SK-N-MC (cell line): ENCODE measurements at regions not wholly inside any gene's neighbourhood (a gene's known extent, or its start where the extent isn't known, plus 50 kb on each side); places are given as distances from the start of the nearest gene placed in this dataset.
"Not testable (repeated sequence)": the region's sequence is repeated elsewhere in the genome, so short reads cannot be mapped to it uniquely, and the experiment has no call there.

Source experiments
- DNase-seq: peaks from one replicate; pipeline ENCODE4 v3.0.0-alpha.2; 2011; ENCODE audit warnings: low read depth, low spot score
- H3K27ac ChIP-seq: fragments of 200-600 bp; sonication (generic); 2 replicates; pipeline ENCODE4 v1.5.1; 2016; ENCODE audit warnings: mixed run types
- H3K36me3 ChIP-seq: fragments of 200-600 bp; sonication (generic); 2 replicates; pipeline ENCODE4 v1.6.1; 2017; ENCODE audit warnings: antibody characterized with exemption, low read length, mixed read lengths; ENCODE audit not compliant: insufficient read depth
- H3K4me3 ChIP-seq: fragments of 200-600 bp; sonication (generic); 2 replicates; pipeline ENCODE4 v1.5.1; 2016
- H3K9ac ChIP-seq: fragments of 200-600 bp; sonication (generic); 2 replicates; pipeline ENCODE4 v1.8.0; 2017; ENCODE audit warnings: mixed run types, mixed read lengths; ENCODE audit not compliant: insufficient read length
- H3K9me3 ChIP-seq: fragments of 200-600 bp; sonication (generic); 2 replicates; pipeline ENCODE4 v1.6.1; 2017; ENCODE audit warnings: low read depth, mild to moderate bottlenecking, antibody characterized with exemption, low read length, moderate library complexity, mixed read lengths
- EZH2 ChIP-seq: fragments of 200-600 bp; sonication (generic); IDR thresholded peaks from one replicate; pipeline ENCODE4 v1.6.1; 2017; ENCODE audit warnings: antibody characterized with exemption
- FOXP2 ChIP-seq: optimal IDR thresholded peaks from 2 replicates; pipeline ENCODE3; 2011; ENCODE audit warnings: mild to moderate bottlenecking, moderate library complexity; ENCODE audit not compliant: insufficient read depth; ENCODE audit errors: extremely low read length, control extremely low read depth
- POLR2AphosphoS5 ChIP-seq: IDR thresholded peaks from 2 replicates; pipeline ENCODE4 v1.6.1; 2012; ENCODE audit warnings: mild to moderate bottlenecking, low read depth, low read length, borderline replicate concordance

GRCh38 chr12:91483471-91483985 lies 300.9 kb upstream of the DCN start:
- no peak for TF ChIP-seq POLR2AphosphoS5
- no peak for TF ChIP-seq FOXP2
- no peak for TF ChIP-seq EZH2
- Histone ChIP-seq H3K9me3 (no peaks in the 10 kb centered on the region), H3K4me3 (no peak overlapping the region), H3K36me3 (no peaks in the 10 kb centered on the region), H3K27ac (no peak overlapping the region), H3K9ac (no peak overlapping the region)
- DNase-seq, result no peak

DNA sequence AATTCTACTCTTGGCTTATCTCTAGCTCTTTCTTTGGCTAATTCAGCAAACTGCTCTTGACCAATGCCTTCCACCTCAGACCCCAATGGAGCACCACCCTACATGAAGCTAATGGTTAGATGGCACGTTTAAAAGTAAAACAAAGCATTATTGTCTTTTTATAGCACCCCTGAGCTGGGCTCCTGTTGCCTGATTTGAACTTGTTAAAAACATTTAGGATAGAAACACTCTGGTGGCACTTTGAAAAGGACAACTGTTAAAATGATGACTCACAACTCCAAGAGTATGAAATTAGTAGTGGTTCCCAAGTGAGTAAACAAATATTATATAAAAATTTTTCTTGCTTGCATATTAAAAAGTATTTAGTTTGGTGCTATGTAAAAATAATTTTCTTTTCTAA lies 299.6 kb upstream of the DCN start:
- Histone ChIP-seq H3K27ac (no peak overlapping the region), H3K9me3 (no peaks in the 10 kb centered on the region), H3K36me3 (no peaks in the 10 kb centered on the region), H3K4me3 (no peak overlapping the region), H3K9ac (no peak overlapping the region)
- TF ChIP-seq POLR2AphosphoS5 (no peak), EZH2 (no peak), FOXP2 (no peak)
- no peak for DNase-seq

GRCh38 chr12:91478500-91478899 lies 295.9 kb upstream of the DCN start:
- no peak overlapping the region for H3K4me3 ChIP-seq
- no peaks in the 10 kb centered on the region for H3K9me3 ChIP-seq
- DNase-seq, result no peak
- H3K27ac ChIP-seq, result no peak overlapping the region
- TF ChIP-seq POLR2AphosphoS5, result no peak
- no peaks in the 10 kb centered on the region for H3K36me3 ChIP-seq
- no peak overlapping the region for H3K9ac ChIP-seq

DNA sequence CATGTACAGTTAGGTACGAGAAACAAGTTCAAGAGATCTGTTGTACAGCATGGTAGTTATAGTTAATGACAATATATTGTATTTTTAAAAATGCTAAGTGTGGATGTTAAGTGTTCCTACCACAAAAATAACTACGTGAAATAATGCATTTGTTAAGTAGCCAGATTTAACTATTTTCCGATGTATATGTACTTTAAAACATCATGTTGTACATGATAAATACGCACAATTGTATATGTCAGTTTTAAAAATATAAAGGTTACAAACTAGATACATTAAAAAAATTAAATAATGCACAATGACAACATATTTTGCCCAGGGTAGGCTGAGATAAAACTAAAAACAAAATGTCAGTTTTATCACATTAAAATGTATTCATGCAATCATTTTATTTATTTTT lies 285.1 kb upstream of the DCN start:
- H3K36me3 ChIP-seq, result no peaks in the 10 kb centered on the region
- TF ChIP-seq POLR2AphosphoS5 (no peak), FOXP2 (no peak), EZH2 (no peak)
- no peaks in the 10 kb centered on the region for H3K9me3 ChIP-seq
- H3K27ac ChIP-seq, result no peak overlapping the region
- no peak overlapping the region for H3K9ac ChIP-seq
- DNase-seq, result no peak
- H3K4me3 ChIP-seq, result no peak overlapping the region

DNA sequence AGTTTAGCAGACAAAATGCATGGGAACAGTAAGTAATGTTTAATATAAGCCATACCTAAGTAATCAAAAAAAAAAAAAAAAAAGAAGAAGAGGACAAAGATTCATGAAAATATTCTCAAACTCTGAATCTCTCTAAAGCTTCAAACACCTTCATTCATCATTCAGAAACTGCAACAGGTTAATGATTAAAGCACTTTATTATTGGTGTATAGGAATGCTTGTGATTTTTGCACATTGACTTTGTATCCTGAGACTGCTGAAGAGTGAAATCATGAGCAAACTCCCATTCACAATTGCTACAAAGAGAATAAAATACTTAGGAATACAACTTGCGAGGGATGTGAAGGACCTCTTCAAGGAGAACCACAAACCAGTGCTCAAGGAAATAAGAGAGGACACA lies 278.4 kb upstream of the DCN start:
- TF ChIP-seq FOXP2 (no peak), EZH2 (no peak), POLR2AphosphoS5 (no peak)
- Histone ChIP-seq H3K4me3 (no peak overlapping the region), H3K9ac (no peak overlapping the region), H3K27ac (no peak overlapping the region), H3K36me3 (no peaks in the 10 kb centered on the region), H3K9me3 (no peaks in the 10 kb centered on the region)
- no peak for DNase-seq

DNA sequence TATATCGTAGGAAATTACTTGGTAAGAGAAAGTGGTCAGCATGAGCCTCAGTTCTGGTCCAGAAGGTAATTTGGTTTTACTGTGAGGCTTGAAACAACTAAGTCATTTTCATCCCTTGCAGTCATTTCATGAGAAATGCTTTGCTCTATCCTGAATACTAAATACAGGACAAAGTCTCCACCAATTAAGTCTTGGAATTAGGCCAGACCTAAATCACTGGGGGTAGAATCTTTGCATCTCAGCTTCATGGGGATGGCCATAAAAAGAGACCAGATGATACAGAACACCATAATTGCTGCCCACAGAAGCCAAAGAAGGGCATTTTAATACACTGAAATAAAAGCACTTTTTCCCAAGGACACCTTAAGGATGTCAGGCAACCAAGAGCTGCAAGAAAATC lies 277.9 kb upstream of the DCN start:
- H3K4me3 ChIP-seq, result no peak overlapping the region
- DNase-seq, result no peak

GRCh38 chr12:91455321-91455720 lies 272.7 kb upstream of the DCN start:
- no peak for DNase-seq
- H3K4me3 ChIP-seq, result no peak overlapping the region
- TF ChIP-seq FOXP2, result no peak
- no peaks in the 10 kb centered on the region for H3K36me3 ChIP-seq
- no peak overlapping the region for H3K27ac ChIP-seq
- H3K9me3 ChIP-seq, result no peaks in the 10 kb centered on the region
- H3K9ac ChIP-seq, result no peak overlapping the region

More for the DNA sequence above, 277.9 kb upstream of the DCN start:
- TF ChIP-seq EZH2 (no peak), POLR2AphosphoS5 (no peak), FOXP2 (no peak)
- H3K9ac ChIP-seq, result no peak overlapping the region
- no peaks in the 10 kb centered on the region for H3K36me3 ChIP-seq
- H3K27ac ChIP-seq, result no peak overlapping the region
- no peaks in the 10 kb centered on the region for H3K9me3 ChIP-seq

DNA sequence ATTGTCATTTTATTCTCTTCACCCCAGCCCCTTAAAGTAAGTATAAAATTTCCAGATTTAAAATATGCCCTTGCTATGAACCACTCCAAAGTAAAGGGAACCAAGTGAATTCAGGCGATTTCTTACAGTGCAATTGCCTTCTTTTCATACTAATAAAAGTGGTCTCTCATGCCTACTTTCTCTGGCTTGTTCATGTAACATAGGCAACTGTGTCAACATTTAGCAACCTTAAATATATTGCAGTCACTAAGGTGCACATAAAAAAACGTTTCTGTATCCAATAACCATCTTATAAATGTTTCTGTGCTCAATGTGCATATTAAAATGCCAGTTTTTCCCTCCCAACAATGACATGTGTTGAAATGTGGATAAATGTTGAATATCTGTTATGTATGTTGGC lies 271.6 kb upstream of the DCN start:
- Histone ChIP-seq H3K27ac (no peak overlapping the region), H3K9me3 (no peaks in the 10 kb centered on the region), H3K4me3 (no peak overlapping the region), H3K36me3 (no peaks in the 10 kb centered on the region), H3K9ac (no peak overlapping the region)
- no peak for DNase-seq
- no peak for TF ChIP-seq EZH2
- no peak for TF ChIP-seq FOXP2
- TF ChIP-seq POLR2AphosphoS5, result no peak

GRCh38 chr12:91452464-91452863 lies 269.8 kb upstream of the DCN start:
- not testable (repeated sequence) for H3K9ac ChIP-seq, H3K27ac ChIP-seq, H3K4me3 ChIP-seq, H3K36me3 ChIP-seq, H3K9me3 ChIP-seq, DNase-seq
